ENCODE measurements at regions not wholly inside any gene's neighbourhood (a gene's known extent, or its start where the extent isn't known, plus 50 kb on each side); places are given as distances from the start of the nearest gene placed in this dataset.

- POLR2A ChIA-PET, result no interaction called here
- no peak for DNase-seq
- intact Hi-C loops (cut with micrococcal nuclease; ENCODE audit: unreplicated experiment), result no loop called here
- no peaks in the 10 kb centered on the region for H3K9me3 Mint-ChIP-seq (ENCODE audit: unreplicated experiment)
- TF ChIP-seq CTCF (IDR thresholded peaks at IDR 0.05; ENCODE audit: insufficient read depth in 1 of 2, low read depth in 1 of 2, low read length in 1 of 2, severe bottlenecking in 1 of 2, unreplicated experiment in 1 of 2), result no peak
- H3K36me3 Mint-ChIP-seq (ENCODE audit: insufficient read depth, unreplicated experiment), result no peaks in the 10 kb centered on the region
- Histone ChIP-seq H3K4me1 (no peaks in the 10 kb centered on the region), H3K9me3 (no peaks in the 10 kb centered on the region), H3K4me3 (ENCODE audit: low read depth, low read length) (no peak overlapping the region), H3K27me3 (replicated peaks; ENCODE audit: control insufficient read depth, insufficient read depth, low read length) (no peaks in the 10 kb centered on the region), H3K36me3 (ENCODE audit: control insufficient read depth, insufficient read depth, low read length) (no peaks in the 10 kb centered on the region)
- no peaks in the 10 kb centered on the region for H3K4me1 Mint-ChIP-seq (ENCODE audit: low read depth, unreplicated experiment)
- BruUV-seq (replicated peaks), result no TSS peak
- H3K27me3 Mint-ChIP-seq (ENCODE audit: insufficient read depth, unreplicated experiment), result no peaks in the 10 kb centered on the region
- no peak overlapping the region for H3K4me3 Mint-ChIP-seq (ENCODE audit: unreplicated experiment)
- CTCF ChIA-PET, result no interaction called here
- H3K27ac Mint-ChIP-seq (ENCODE audit: unreplicated experiment), result no peak overlapping the region
These were observed 251.6 kb upstream of the TFAP2D start for GRCh38 chr6:50461696-50462095.

- Mint-ChIP-seq H3K9me3 (ENCODE audit: unreplicated experiment) (no peaks in the 10 kb centered on the region), H3K4me1 (ENCODE audit: low read depth, unreplicated experiment) (no peaks in the 10 kb centered on the region), H3K27ac (ENCODE audit: unreplicated experiment) (no peak overlapping the region), H3K27me3 (ENCODE audit: insufficient read depth, unreplicated experiment) (no peaks in the 10 kb centered on the region), H3K4me3 (ENCODE audit: unreplicated experiment) (no peak overlapping the region), H3K36me3 (ENCODE audit: insufficient read depth, unreplicated experiment) (no peaks in the 10 kb centered on the region)
- TF ChIP-seq CTCF (IDR thresholded peaks at IDR 0.05; ENCODE audit: insufficient read depth in 1 of 2, low read depth in 1 of 2, low read length in 1 of 2, severe bottlenecking in 1 of 2, unreplicated experiment in 1 of 2), result no peak
- CTCF ChIA-PET, result no interaction called here
- no peaks in the 10 kb centered on the region for H3K4me1 ChIP-seq
- no peak overlapping the region for H3K4me3 ChIP-seq (ENCODE audit: low read depth, low read length)
- POLR2A ChIA-PET, result no interaction called here
- H3K36me3 ChIP-seq (ENCODE audit: control insufficient read depth, insufficient read depth, low read length), result no peaks in the 10 kb centered on the region
- H3K27me3 ChIP-seq (replicated peaks; ENCODE audit: control insufficient read depth, insufficient read depth, low read length), result no peaks in the 10 kb centered on the region
- intact Hi-C loops (cut with micrococcal nuclease; ENCODE audit: unreplicated experiment), result no loop called here
- no TSS peak for BruUV-seq (replicated peaks)
- DNase-seq, result no peak
- no peaks in the 10 kb centered on the region for H3K9me3 ChIP-seq
These were observed 249.4 kb upstream of the TFAP2D start for GRCh38 chr6:50463931-50464330.

GRCh38 chr6:50467931-50468330 is 245.4 kb upstream of the TFAP2D start:
- H3K36me3 Mint-ChIP-seq (ENCODE audit: insufficient read depth, unreplicated experiment), result no peaks in the 10 kb centered on the region
- ChIA-PET POLR2A (no interaction called here), CTCF (no interaction called here)
- no peaks in the 10 kb centered on the region for H3K9me3 Mint-ChIP-seq (ENCODE audit: unreplicated experiment)
- H3K4me1 ChIP-seq, result no peaks in the 10 kb centered on the region
- no TSS peak for BruUV-seq (replicated peaks)
- H3K4me1 Mint-ChIP-seq (ENCODE audit: low read depth, unreplicated experiment), result no peaks in the 10 kb centered on the region
- no peaks in the 10 kb centered on the region for H3K27me3 Mint-ChIP-seq (ENCODE audit: insufficient read depth, unreplicated experiment)
- no peak for TF ChIP-seq CTCF (IDR thresholded peaks at IDR 0.05; ENCODE audit: insufficient read depth in 1 of 2, low read depth in 1 of 2, low read length in 1 of 2, severe bottlenecking in 1 of 2, unreplicated experiment in 1 of 2)
- H3K27me3 ChIP-seq (replicated peaks; ENCODE audit: control insufficient read depth, insufficient read depth, low read length), result no peaks in the 10 kb centered on the region
- H3K27ac Mint-ChIP-seq (ENCODE audit: unreplicated experiment), result no peak overlapping the region
- no peak for DNase-seq
- H3K9me3 ChIP-seq, result no peaks in the 10 kb centered on the region
- intact Hi-C loops (cut with micrococcal nuclease; ENCODE audit: unreplicated experiment), result no loop called here
- H3K36me3 ChIP-seq (ENCODE audit: control insufficient read depth, insufficient read depth, low read length), result no peaks in the 10 kb centered on the region
- H3K4me3 Mint-ChIP-seq (ENCODE audit: unreplicated experiment), result no peak overlapping the region
- H3K4me3 ChIP-seq (ENCODE audit: low read depth, low read length), result no peak overlapping the region
